Liver (tissue), 8 donors: ENCODE measurements at regions not wholly inside any gene's neighbourhood (a gene's known extent, or its start where the extent isn't known, plus 50 kb on each side); places are given as distances from the start of the nearest gene placed in this dataset.

Experiments used
- DNase-seq: peaks from one replicate; pipeline ENCODE4 v3.0.0-alpha.2; 2017; ENCODE audit warnings: low spot score
- H3K27ac ChIP-seq, 2 donors: one replicate each; pipeline ENCODE4 v1.7.0; 2013; ENCODE audit warnings: inconsistent platforms in 2 of 2, low read length in 2 of 2, control low read depth in 1 of 2, low read depth in 1 of 2, mild to moderate bottlenecking in 1 of 2
- H3K27me3 ChIP-seq, 4 donors: one replicate each; pipeline versions ENCODE4 v1.6.1 to v1.7.0; 2013; ENCODE audit warnings: low read length in 3 of 4, inconsistent platforms in 1 of 4, mild to moderate bottlenecking in 1 of 4, moderate library complexity in 1 of 4; ENCODE audit not compliant: control insufficient read depth in 4 of 4, insufficient read depth in 4 of 4
- H3K36me3 ChIP-seq, 4 donors: one replicate each; pipeline versions ENCODE4 v1.6.1 to v1.7.0; 2013; ENCODE audit warnings: low read length in 3 of 4, mild to moderate bottlenecking in 3 of 4, low read depth in 1 of 4, moderate library complexity in 1 of 4; ENCODE audit not compliant: control insufficient read depth in 4 of 4, insufficient read depth in 3 of 4
- H3K4me1 ChIP-seq, 4 donors: one replicate each; pipeline versions ENCODE4 v1.6.1 to v1.7.0; 2013; ENCODE audit warnings: low read length in 3 of 4, mild to moderate bottlenecking in 3 of 4, moderate library complexity in 1 of 4; ENCODE audit not compliant: control insufficient read depth in 4 of 4, insufficient read depth in 4 of 4
- H3K4me3 ChIP-seq, 3 donors: one replicate each; pipeline versions ENCODE4 v1.6.1 to v1.7.0; 2013; ENCODE audit warnings: low read length in 3 of 3, control low read depth in 1 of 3, low read depth in 1 of 3, mild to moderate bottlenecking in 1 of 3
- H3K9ac ChIP-seq, 2 donors: one replicate each; pipeline ENCODE4 v1.7.0; 2013; ENCODE audit warnings: low read length in 2 of 2, mild to moderate bottlenecking in 2 of 2, moderate library complexity in 2 of 2, control low read depth in 1 of 2, low read depth in 1 of 2
- H3K9me3 ChIP-seq, 4 donors: one replicate each; pipeline versions ENCODE4 v1.6.1 to v1.7.0; 2013; ENCODE audit warnings: low read length in 3 of 4; ENCODE audit not compliant: control insufficient read depth in 4 of 4
- ATF3 ChIP-seq: IDR thresholded peaks from 2 replicates; pipeline ENCODE4 v1.6.1; 2016; ENCODE audit warnings: antibody characterized with exemption
- CTCF ChIP-seq: fragments of 150-350 bp; IDR thresholded peaks from 2 replicates; pipeline ENCODE4 v1.5.1; 2017; ENCODE audit warnings: improper control_type of control experiment, low read depth, low read length; ENCODE audit not compliant: missing input control
- EGR1 ChIP-seq, 2 donors: IDR thresholded peaks; 2 replicates each; pipeline ENCODE4 v1.6.1; 2016 to 2018; ENCODE audit warnings: antibody characterized with exemption in 2 of 2, low read depth in 2 of 2
- FOXA1 ChIP-seq: IDR thresholded peaks from 2 replicates; pipeline ENCODE4 v1.6.1; 2016; ENCODE audit warnings: antibody characterized with exemption
- FOXA2 ChIP-seq: IDR thresholded peaks from 2 replicates; pipeline ENCODE4 v1.6.1; 2016; ENCODE audit warnings: antibody characterized with exemption
- GABPA ChIP-seq, 2 donors: IDR thresholded peaks in 1 of 2; conservative IDR thresholded peaks in 1 of 2; 2 replicates each; pipeline ENCODE4 v1.6.1; 2016; ENCODE audit warnings: antibody characterized with exemption in 2 of 2, mild to moderate bottlenecking in 1 of 2, moderate library complexity in 1 of 2
- HNF4A ChIP-seq, 2 donors: conservative IDR thresholded peaks; 2 replicates each; pipeline ENCODE4 v1.6.1; 2016; ENCODE audit warnings: antibody characterized with exemption in 2 of 2, mild to moderate bottlenecking in 2 of 2
- HNF4G ChIP-seq: IDR thresholded peaks from 2 replicates; pipeline ENCODE4 v1.6.1; 2016; ENCODE audit warnings: antibody characterized with exemption
- JUND ChIP-seq, 2 donors: IDR thresholded peaks; 2 replicates each; pipeline ENCODE4 v1.6.1; 2016; ENCODE audit warnings: antibody characterized with exemption in 2 of 2
- MAX ChIP-seq: IDR thresholded peaks from 2 replicates; pipeline ENCODE4 v1.6.1; 2016; ENCODE audit warnings: antibody characterized with exemption
- NR2F2 ChIP-seq: IDR thresholded peaks from 2 replicates; pipeline ENCODE4 v1.6.1; 2016; ENCODE audit warnings: antibody characterized with exemption
- RAD21 ChIP-seq, 2 donors: IDR thresholded peaks; 2 replicates each; pipeline ENCODE4 v1.6.1; 2016; ENCODE audit warnings: antibody characterized with exemption in 2 of 2, mild to moderate bottlenecking in 2 of 2
- RXRA ChIP-seq, 2 donors: IDR thresholded peaks; 2 replicates each; pipeline ENCODE4 v1.6.1; 2017 to 2018; ENCODE audit warnings: antibody characterized with exemption in 2 of 2, mild to moderate bottlenecking in 1 of 2
- SP1 ChIP-seq: IDR thresholded peaks from 2 replicates; pipeline ENCODE4 v1.6.1; 2018; ENCODE audit warnings: antibody characterized with exemption, mild to moderate bottlenecking
- TAF1 ChIP-seq: conservative IDR thresholded peaks from 2 replicates; pipeline ENCODE4 v1.6.1; 2016; ENCODE audit warnings: antibody characterized with exemption, mild to moderate bottlenecking
- YY1 ChIP-seq: IDR thresholded peaks from 2 replicates; pipeline ENCODE4 v1.6.1; 2016; ENCODE audit warnings: antibody characterized with exemption, mild to moderate bottlenecking
- WGBS: extraction: QIAGEN DNeasy Blood & Tissue Kit; methylation state at CpG from one replicate; pipeline ENCODE4 v1.1.7; 2013; 5-methylcytosine and 5-hydroxymethylcytosine counted together
- TF ChIP-seq, protein P1 (sequence below): IDR thresholded peaks from 2 replicates; pipeline ENCODE4 v1.6.1; 2016; ENCODE audit warnings: antibody characterized with exemption, mild to moderate bottlenecking
- TF ChIP-seq, protein P2 (sequence below): IDR thresholded peaks from 2 replicates; pipeline ENCODE4 v1.6.1; 2016; ENCODE audit warnings: antibody characterized with exemption
- donor health status: healthy.
- donor health status: healthy.
- donor health status: healthy.
- donor health status: healthy.
- donor health status: healthy.

- Histone ChIP-seq H3K9me3 (no peaks in the 10 kb centered on the region), H3K4me3 (no peak overlapping the region), H3K4me1 (no peaks in the 10 kb centered on the region), H3K27me3 (no peaks in the 10 kb centered on the region), H3K9ac (no peak overlapping the region), H3K27ac (no peak overlapping the region), H3K36me3 (no peaks in the 10 kb centered on the region)
- TF ChIP-seq NR2F2 (no peak), RAD21 (IDR thresholded peaks at IDR 0.05) (no peak), HNF4A (conservative IDR thresholded peaks at IDR 0.05) (no peak), RXRA (IDR thresholded peaks at IDR 0.05) (no peak), HNF4G (no peak), SP1 (no peak), YY1 (no peak), TAF1 (no peak), FOXA2 (no peak), EGR1 (IDR thresholded peaks at IDR 0.05; ENCODE audit: low read depth in 2 of 2) (no peak), MAX (no peak), FOXA1 (no peak), CTCF (no peak), ATF3 (no peak), JUND (IDR thresholded peaks at IDR 0.05) (no peak), GABPA (IDR thresholded peaks at IDR 0.05 in 1 of 2, conservative IDR thresholded peaks at IDR 0.05 in 1 of 2) (no peak)
- TF ChIP-seq, protein P1, sequence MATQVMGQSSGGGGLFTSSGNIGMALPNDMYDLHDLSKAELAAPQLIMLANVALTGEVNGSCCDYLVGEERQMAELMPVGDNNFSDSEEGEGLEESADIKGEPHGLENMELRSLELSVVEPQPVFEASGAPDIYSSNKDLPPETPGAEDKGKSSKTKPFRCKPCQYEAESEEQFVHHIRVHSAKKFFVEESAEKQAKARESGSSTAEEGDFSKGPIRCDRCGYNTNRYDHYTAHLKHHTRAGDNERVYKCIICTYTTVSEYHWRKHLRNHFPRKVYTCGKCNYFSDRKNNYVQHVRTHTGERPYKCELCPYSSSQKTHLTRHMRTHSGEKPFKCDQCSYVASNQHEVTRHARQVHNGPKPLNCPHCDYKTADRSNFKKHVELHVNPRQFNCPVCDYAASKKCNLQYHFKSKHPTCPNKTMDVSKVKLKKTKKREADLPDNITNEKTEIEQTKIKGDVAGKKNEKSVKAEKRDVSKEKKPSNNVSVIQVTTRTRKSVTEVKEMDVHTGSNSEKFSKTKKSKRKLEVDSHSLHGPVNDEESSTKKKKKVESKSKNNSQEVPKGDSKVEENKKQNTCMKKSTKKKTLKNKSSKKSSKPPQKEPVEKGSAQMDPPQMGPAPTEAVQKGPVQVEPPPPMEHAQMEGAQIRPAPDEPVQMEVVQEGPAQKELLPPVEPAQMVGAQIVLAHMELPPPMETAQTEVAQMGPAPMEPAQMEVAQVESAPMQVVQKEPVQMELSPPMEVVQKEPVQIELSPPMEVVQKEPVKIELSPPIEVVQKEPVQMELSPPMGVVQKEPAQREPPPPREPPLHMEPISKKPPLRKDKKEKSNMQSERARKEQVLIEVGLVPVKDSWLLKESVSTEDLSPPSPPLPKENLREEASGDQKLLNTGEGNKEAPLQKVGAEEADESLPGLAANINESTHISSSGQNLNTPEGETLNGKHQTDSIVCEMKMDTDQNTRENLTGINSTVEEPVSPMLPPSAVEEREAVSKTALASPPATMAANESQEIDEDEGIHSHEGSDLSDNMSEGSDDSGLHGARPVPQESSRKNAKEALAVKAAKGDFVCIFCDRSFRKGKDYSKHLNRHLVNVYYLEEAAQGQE, result no peak
- TF ChIP-seq, protein P2, sequence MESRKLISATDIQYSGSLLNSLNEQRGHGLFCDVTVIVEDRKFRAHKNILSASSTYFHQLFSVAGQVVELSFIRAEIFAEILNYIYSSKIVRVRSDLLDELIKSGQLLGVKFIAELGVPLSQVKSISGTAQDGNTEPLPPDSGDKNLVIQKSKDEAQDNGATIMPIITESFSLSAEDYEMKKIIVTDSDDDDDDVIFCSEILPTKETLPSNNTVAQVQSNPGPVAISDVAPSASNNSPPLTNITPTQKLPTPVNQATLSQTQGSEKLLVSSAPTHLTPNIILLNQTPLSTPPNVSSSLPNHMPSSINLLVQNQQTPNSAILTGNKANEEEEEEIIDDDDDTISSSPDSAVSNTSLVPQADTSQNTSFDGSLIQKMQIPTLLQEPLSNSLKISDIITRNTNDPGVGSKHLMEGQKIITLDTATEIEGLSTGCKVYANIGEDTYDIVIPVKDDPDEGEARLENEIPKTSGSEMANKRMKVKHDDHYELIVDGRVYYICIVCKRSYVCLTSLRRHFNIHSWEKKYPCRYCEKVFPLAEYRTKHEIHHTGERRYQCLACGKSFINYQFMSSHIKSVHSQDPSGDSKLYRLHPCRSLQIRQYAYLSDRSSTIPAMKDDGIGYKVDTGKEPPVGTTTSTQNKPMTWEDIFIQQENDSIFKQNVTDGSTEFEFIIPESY, result no peak
- DNase-seq, result no peak
- 75% methylated on average over 2 of the region's 2 CpGs for WGBS
These were observed 380.7 kb upstream of the STEAP1 start for GRCh38 chr7:89773611-89774010.

GRCh38 chr7:89775459-89775858, 378.8 kb upstream of the STEAP1 start:
- Histone ChIP-seq H3K4me1 (no peaks in the 10 kb centered on the region), H3K27me3 (no peaks in the 10 kb centered on the region), H3K36me3 (no peaks in the 10 kb centered on the region), H3K4me3 (no peak overlapping the region), H3K9ac (no peak overlapping the region), H3K9me3 (peaks cover 0 to 3% (median 0%) of the 10 kb centered on the region in 4 donors), H3K27ac (no peak overlapping the region)
- DNase-seq, result no peak
- TF ChIP-seq FOXA1, result no peak
- no peak for TF ChIP-seq CTCF
- no peak for TF ChIP-seq SP1
- no peak for TF ChIP-seq MAX
- no peak for TF ChIP-seq HNF4G
- TF ChIP-seq YY1, result no peak
- no peak for TF ChIP-seq EGR1 (IDR thresholded peaks at IDR 0.05; ENCODE audit: low read depth in 2 of 2)
- no peak for TF ChIP-seq JUND (IDR thresholded peaks at IDR 0.05)
- TF ChIP-seq, protein P1, result no peak
- TF ChIP-seq ATF3, result no peak
- TF ChIP-seq RXRA (IDR thresholded peaks at IDR 0.05), result no peak
